Esophagus muscularis mucosa (tissue), 4 donors: ENCODE measurements at regions not wholly inside any gene's neighbourhood (a gene's known extent, or its start where the extent isn't known, plus 50 kb on each side); places are given as distances from the start of the nearest gene placed in this dataset.

Source experiments
- DNase-seq: peaks from one replicate; pipeline ENCODE4 v3.0.0-alpha.2; 2017; ENCODE audit errors: extremely low spot score
- H3K27ac ChIP-seq, 4 donors: fragments of 200-600 bp; sonication (generic); replicated peaks in 1 of 4; 1 replicate in 3 of 4; 2 replicates in 1 of 4; pipeline ENCODE4 v1.5.1; 2016 to 2019; ENCODE audit warnings: mild to moderate bottlenecking in 1 of 4
- H3K27me3 ChIP-seq, 4 donors: fragments of 200-600 bp; sonication (generic); one replicate each; pipeline versions ENCODE4 v1.5.1 to v1.6.0; 2016 to 2019
- H3K36me3 ChIP-seq, 4 donors: fragments of 200-600 bp; sonication (generic); one replicate each; pipeline ENCODE4 v1.5.1; 2016 to 2019
- H3K4me1 ChIP-seq, 4 donors: fragments of 200-600 bp; sonication (generic); one replicate each; pipeline ENCODE4 v1.5.1; 2016 to 2019
- H3K4me3 ChIP-seq, 4 donors: fragments of 200-600 bp; sonication (generic); 1 replicate in 2 of 4; 2 replicates in 2 of 4; pipeline ENCODE4 v1.5.1; 2016 to 2019; ENCODE audit warnings: mild to moderate bottlenecking in 4 of 4, moderate library complexity in 1 of 4
- H3K9me3 ChIP-seq, 4 donors: fragments of 200-600 bp; sonication (generic); 1 replicate in 3 of 4; 2 replicates in 1 of 4; pipeline ENCODE4 v1.5.1; 2016 to 2019
- CTCF ChIP-seq, 3 experiments: fragments of 200-600 bp in 2 of 3; fragments of 450-650 bp in 1 of 3; sonication (generic) in 2 of 3; IDR thresholded peaks; one replicate each; pipeline ENCODE4 v1.5.1; 2017 to 2019; ENCODE audit warnings: antibody characterized with exemption in 3 of 3, mild to moderate bottlenecking in 2 of 3, moderate library complexity in 1 of 3
- EP300 ChIP-seq: sonication (generic); formaldehyde crosslinking; IDR thresholded peaks from one replicate; pipeline ENCODE4 v1.6.1; 2017; ENCODE audit warnings: antibody characterized with exemption
- POLR2A ChIP-seq: fragments of 450-650 bp; IDR thresholded peaks from one replicate; pipeline ENCODE4 v1.6.1; 2017; ENCODE audit warnings: antibody characterized with exemption, moderate library complexity, mild to moderate bottlenecking, low read depth
- POLR2AphosphoS5 ChIP-seq, 2 donors: sonication (generic); formaldehyde crosslinking; IDR thresholded peaks; one replicate each; pipeline ENCODE4 v1.6.1; 2017; ENCODE audit warnings: antibody characterized with exemption in 2 of 2
- WGBS: methylation state at CpG from one replicate; pipeline ENCODE4 v1.1.5; 2018; 5-methylcytosine and 5-hydroxymethylcytosine counted together
- intact Hi-C: fragments of 100-400 bp; cut with DNase I; formaldehyde crosslinking; loops from one replicate; pipeline ENCODE4 v1.15.1; 2023

- Histone ChIP-seq H3K9me3 (no peaks in the 10 kb centered on the region), H3K27ac (no peak overlapping the region), H3K4me1 (no peaks in the 10 kb centered on the region), H3K36me3 (no peaks in the 10 kb centered on the region), H3K4me3 (no peak overlapping the region), H3K27me3 (no peaks in the 10 kb centered on the region)
- 79% methylated on average over 1 of the region's 1 CpG for WGBS
- no peak for TF ChIP-seq POLR2A
- TF ChIP-seq POLR2AphosphoS5 (IDR thresholded peaks at IDR 0.05) = no peak
- no peak for TF ChIP-seq EP300
- TF ChIP-seq CTCF (IDR thresholded peaks at IDR 0.05) = no peak
- no peak for DNase-seq
- intact Hi-C loops = no loop called here
Measured at GRCh38 chr5:109959652-109960051, 269.9 kb downstream of the MAN2A1 start.

GRCh38 chr5:109961751-109962150 lies 272.0 kb downstream of the MAN2A1 start:
- Histone ChIP-seq H3K9me3 (no peaks in the 10 kb centered on the region), H3K4me3 (no peak overlapping the region), H3K27me3 (no peaks in the 10 kb centered on the region), H3K27ac (no peak overlapping the region), H3K4me1 (no peaks in the 10 kb centered on the region), H3K36me3 (no peaks in the 10 kb centered on the region)
- intact Hi-C loops = no loop called here
- 92% methylated on average over 1 of the region's 1 CpG for WGBS
- no peak for DNase-seq
- TF ChIP-seq EP300 = no peak
- no peak for TF ChIP-seq POLR2A
- no peak for TF ChIP-seq CTCF (IDR thresholded peaks at IDR 0.05)
- no peak for TF ChIP-seq POLR2AphosphoS5 (IDR thresholded peaks at IDR 0.05)

GRCh38 chr5:109962882-109963603 lies 273.3 kb downstream of the MAN2A1 start:
- DNase-seq = no peak
- intact Hi-C loops = no loop called here
- WGBS = 78% methylated on average over 1 of the region's 1 CpG
- no peaks in the 10 kb centered on the region for H3K9me3 ChIP-seq
- H3K27ac ChIP-seq = no peak overlapping the region
- H3K27me3 ChIP-seq = no peaks in the 10 kb centered on the region
- no peaks in the 10 kb centered on the region for H3K4me1 ChIP-seq
- no peaks in the 10 kb centered on the region for H3K36me3 ChIP-seq
- TF ChIP-seq POLR2A (no peak), CTCF (IDR thresholded peaks at IDR 0.05) (no peak), POLR2AphosphoS5 (IDR thresholded peaks at IDR 0.05) (no peak), EP300 (no peak)
- no peak overlapping the region for H3K4me3 ChIP-seq

GRCh38 chr5:109964136-109964535 lies 274.4 kb downstream of the MAN2A1 start:
- H3K9me3 ChIP-seq = no peaks in the 10 kb centered on the region
- no peak overlapping the region for H3K4me3 ChIP-seq
- H3K4me1 ChIP-seq = no peaks in the 10 kb centered on the region
- intact Hi-C loops = no loop called here
- 97% methylated on average over 3 of the region's 3 CpGs for WGBS
- TF ChIP-seq EP300 = no peak
- TF ChIP-seq POLR2A = no peak
- TF ChIP-seq CTCF (IDR thresholded peaks at IDR 0.05) = no peak
- no peak for TF ChIP-seq POLR2AphosphoS5 (IDR thresholded peaks at IDR 0.05)
- H3K27me3 ChIP-seq = no peaks in the 10 kb centered on the region
- DNase-seq = no peak
- H3K36me3 ChIP-seq = no peaks in the 10 kb centered on the region
- H3K27ac ChIP-seq = no peak overlapping the region

GRCh38 chr5:109965634-109966033 lies 275.9 kb downstream of the MAN2A1 start:
- 81% methylated on average over 3 of the region's 3 CpGs for WGBS
- H3K4me3 ChIP-seq = no peak overlapping the region
- intact Hi-C loops = no loop called here
- no peak for DNase-seq
- TF ChIP-seq POLR2AphosphoS5 (IDR thresholded peaks at IDR 0.05) = no peak
- no peak overlapping the region for H3K27ac ChIP-seq
- H3K9me3 ChIP-seq = no peaks in the 10 kb centered on the region
- H3K4me1 ChIP-seq = no peaks in the 10 kb centered on the region
- no peaks in the 10 kb centered on the region for H3K27me3 ChIP-seq
- H3K36me3 ChIP-seq = no peaks in the 10 kb centered on the region
